ENCODE measurements at regions not wholly inside any gene's neighbourhood (a gene's known extent, or its start where the extent isn't known, plus 50 kb on each side); places are given as distances from the start of the nearest gene placed in this dataset.
A peak's percentile ranks its signal among the peaks of the same experiment; 100 is the strongest.
"Not testable (repeated sequence)": the region's sequence is repeated elsewhere in the genome, so short reads cannot be mapped to it uniquely, and the experiment has no call there.

GRCh38 chr13:42373048-42373812 is 101.3 kb downstream of the AKAP11 start:
- H3K9me3 Mint-ChIP-seq: peaks cover 6% of the 10 kb centered on the region
- H3K4me3 Mint-ChIP-seq: no peak overlapping the region
- no peaks in the 10 kb centered on the region for H3K36me3 Mint-ChIP-seq
- H3K27ac Mint-ChIP-seq: no peak overlapping the region
- no peaks in the 10 kb centered on the region for H3K27me3 Mint-ChIP-seq
- peaks cover 45% of the 10 kb centered on the region for H3K4me1 Mint-ChIP-seq

DNA sequence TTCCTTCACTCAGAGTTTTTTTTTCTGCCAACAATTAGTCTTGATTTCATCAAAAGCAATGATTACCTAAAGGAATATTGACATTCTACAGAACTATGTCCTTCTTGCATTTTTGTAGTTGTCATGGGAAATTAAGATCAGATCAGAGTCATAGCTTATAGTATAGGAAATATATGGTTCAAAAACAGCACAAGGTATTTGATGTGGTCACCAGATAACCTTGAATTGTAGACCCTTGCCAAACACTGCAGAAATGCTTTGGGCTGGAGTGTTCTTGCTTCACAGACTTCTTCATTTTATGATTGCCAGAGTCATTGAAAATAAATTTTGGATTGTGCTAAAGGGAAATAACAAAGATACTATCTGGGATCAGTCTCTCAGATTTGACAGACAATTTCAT is 103.7 kb downstream of the AKAP11 start:
- H3K36me3 Mint-ChIP-seq: no peaks in the 10 kb centered on the region
- H3K27me3 Mint-ChIP-seq: no peaks in the 10 kb centered on the region
- H3K4me3 Mint-ChIP-seq: no peak overlapping the region
- H3K4me1 Mint-ChIP-seq: peaks cover 51% of the 10 kb centered on the region
- no peak overlapping the region for H3K27ac Mint-ChIP-seq
- peaks cover 6% of the 10 kb centered on the region for H3K9me3 Mint-ChIP-seq

DNA sequence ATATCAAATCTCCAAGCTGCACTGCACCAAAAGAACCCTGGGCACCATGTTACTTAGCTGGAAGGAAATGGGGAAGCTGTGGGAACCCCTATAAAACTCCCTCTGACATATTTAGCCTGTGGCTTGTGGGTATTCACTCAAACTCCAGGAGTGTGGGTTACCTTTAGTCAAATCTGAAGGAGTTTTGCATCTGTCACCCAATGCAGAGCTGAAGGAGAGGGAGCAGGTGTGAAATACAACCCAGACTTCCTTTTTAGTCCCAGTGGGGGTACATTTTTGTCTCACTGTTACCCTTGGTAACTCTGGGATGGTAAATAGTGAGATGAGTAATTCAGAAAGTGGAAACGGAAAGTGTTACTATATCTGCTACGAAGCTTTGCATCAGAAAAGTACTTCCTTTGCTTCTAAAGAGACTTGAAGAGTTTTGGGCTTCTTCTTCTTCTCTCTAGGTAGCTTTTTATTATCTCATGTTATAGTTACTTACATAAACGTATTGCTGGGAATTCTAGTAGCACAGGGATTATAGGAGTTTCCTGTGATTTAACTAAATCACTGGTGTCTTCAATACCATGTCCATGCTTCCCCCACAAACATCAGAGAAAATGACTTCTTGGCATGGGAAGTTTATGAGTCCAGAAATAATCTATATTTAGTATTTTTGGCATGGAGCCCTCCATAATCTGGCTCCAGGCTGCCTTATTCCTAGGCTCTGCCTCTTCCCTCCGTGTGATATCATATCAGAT is 105.9 kb downstream of the AKAP11 start:
- peak overlapping the region; percentile 40 for H3K4me3 Mint-ChIP-seq
- peak overlapping the region; percentile 91 for H3K27ac Mint-ChIP-seq
- H3K36me3 Mint-ChIP-seq: no peaks in the 10 kb centered on the region
- H3K9me3 Mint-ChIP-seq: peaks cover 11% of the 10 kb centered on the region
- no peaks in the 10 kb centered on the region for H3K27me3 Mint-ChIP-seq
- H3K4me1 Mint-ChIP-seq: peaks cover 64% of the 10 kb centered on the region

GRCh38 chr13:42378383-42378780 is 106.4 kb downstream of the AKAP11 start:
- Mint-ChIP-seq H3K27me3 (no peaks in the 10 kb centered on the region), H3K4me3 (peak overlapping the region; percentile 40), H3K4me1 (peaks cover 60% of the 10 kb centered on the region), H3K9me3 (peaks cover 11% of the 10 kb centered on the region), H3K27ac (peak overlapping the region; percentile 91), H3K36me3 (no peaks in the 10 kb centered on the region)

- no peaks in the 10 kb centered on the region for H3K36me3 Mint-ChIP-seq
- peaks cover 62% of the 10 kb centered on the region for H3K4me1 Mint-ChIP-seq
- peaks cover 11% of the 10 kb centered on the region for H3K9me3 Mint-ChIP-seq
- no peaks in the 10 kb centered on the region for H3K27me3 Mint-ChIP-seq
- no peak overlapping the region for H3K4me3 Mint-ChIP-seq
- peak overlapping the region; percentile 91 for H3K27ac Mint-ChIP-seq
Measured at GRCh38 chr13:42379241-42379640, 107.3 kb downstream of the AKAP11 start.

DNA sequence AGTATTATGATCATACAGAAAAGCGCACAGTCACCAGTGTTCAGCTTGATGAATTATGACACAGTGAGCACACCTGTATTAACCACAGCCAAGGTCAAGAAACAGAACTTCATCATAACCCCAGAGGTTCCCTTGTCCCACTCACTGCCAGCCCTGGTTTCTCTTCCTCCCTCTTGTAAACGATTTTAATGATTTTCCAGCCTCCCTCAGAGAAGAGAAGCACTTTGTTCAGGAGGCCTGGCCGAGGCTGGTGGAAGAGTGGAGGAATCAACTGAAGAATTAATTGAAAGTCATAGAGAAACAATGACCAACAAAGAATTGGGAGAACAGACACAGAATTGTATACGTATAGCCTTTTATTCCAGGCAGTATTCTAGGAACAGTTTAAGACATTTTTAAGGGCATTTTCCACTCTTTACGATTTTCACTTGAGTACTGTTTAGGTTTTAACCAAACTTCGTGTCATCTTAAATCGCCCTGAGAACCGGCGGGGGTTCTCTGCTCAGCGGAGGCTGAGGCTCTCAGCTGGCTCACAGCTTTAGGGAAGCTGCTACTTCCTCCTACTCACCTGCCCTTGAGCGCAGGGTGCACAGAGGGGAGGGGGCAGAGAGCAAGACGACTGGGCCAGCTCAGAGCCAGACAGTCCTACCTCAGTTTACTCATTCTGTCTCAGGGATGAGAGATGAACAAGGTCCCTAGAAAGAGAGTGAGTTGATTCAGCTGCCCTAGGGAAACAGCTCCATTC is 108.6 kb downstream of the AKAP11 start:
- Mint-ChIP-seq H3K9me3 (peaks cover 11% of the 10 kb centered on the region), H3K36me3 (no peaks in the 10 kb centered on the region), H3K4me1 (peaks cover 61% of the 10 kb centered on the region), H3K27ac (peak overlapping the region; percentile 91), H3K27me3 (no peaks in the 10 kb centered on the region), H3K4me3 (peak overlapping the region; percentile 26)

DNA sequence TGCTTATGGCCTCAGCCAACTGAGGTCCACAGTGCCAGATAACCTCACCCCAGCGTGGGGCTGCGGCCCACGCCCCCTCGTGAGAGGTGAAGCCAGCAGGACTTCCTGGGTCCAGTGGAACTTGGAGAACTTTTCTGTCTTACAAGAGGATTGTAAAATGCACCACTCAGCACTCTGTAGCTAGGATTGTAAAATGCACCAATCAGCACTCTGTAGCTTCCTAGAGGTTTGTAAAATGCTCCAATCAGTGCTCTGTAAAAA is 109.1 kb downstream of the AKAP11 start:
- Mint-ChIP-seq H3K4me1 (peaks cover 56% of the 10 kb centered on the region), H3K9me3 (peaks cover 11% of the 10 kb centered on the region), H3K27ac (no peak overlapping the region), H3K36me3 (no peaks in the 10 kb centered on the region), H3K27me3 (no peaks in the 10 kb centered on the region), H3K4me3 (no peak overlapping the region)

GRCh38 chr13:42381426-42381825 is 109.5 kb downstream of the AKAP11 start:
- Mint-ChIP-seq H3K27ac (peak overlapping the region; percentile 6), H3K9me3 (peaks cover 11% of the 10 kb centered on the region), H3K4me1 (peaks cover 54% of the 10 kb centered on the region)
- not testable (repeated sequence) for H3K27me3 Mint-ChIP-seq, H3K4me3 Mint-ChIP-seq, H3K36me3 Mint-ChIP-seq

- Mint-ChIP-seq H3K4me1 (peaks cover 50% of the 10 kb centered on the region), H3K4me3 (no peak overlapping the region), H3K27ac (peak overlapping the region; percentile 20), H3K36me3 (no peaks in the 10 kb centered on the region), H3K27me3 (no peaks in the 10 kb centered on the region), H3K9me3 (peaks cover 5% of the 10 kb centered on the region)
Measured at GRCh38 chr13:42383025-42383424, 111.1 kb downstream of the AKAP11 start.

DNA sequence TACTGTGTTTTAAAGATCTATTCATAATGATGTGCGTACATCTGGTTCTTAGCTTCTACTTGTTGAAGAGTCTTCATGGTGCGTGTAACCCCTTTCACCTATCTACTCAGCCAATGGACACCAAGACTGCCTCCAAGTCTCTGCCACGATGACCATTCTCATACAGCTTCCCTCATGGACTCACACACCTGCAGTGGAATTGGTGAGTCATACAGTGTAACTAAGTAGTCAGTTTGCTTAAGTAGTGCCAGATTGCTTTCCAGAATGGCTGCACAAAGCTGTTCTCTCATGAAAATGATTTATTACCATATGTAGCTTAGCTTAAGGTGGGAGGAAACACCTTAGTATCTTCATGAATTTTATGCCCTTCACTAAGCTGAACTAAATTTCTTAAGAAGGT is 112.3 kb downstream of the AKAP11 start:
- no peaks in the 10 kb centered on the region for H3K27me3 Mint-ChIP-seq
- H3K36me3 Mint-ChIP-seq: no peaks in the 10 kb centered on the region
- peaks cover 5% of the 10 kb centered on the region for H3K9me3 Mint-ChIP-seq
- H3K4me1 Mint-ChIP-seq: peaks cover 46% of the 10 kb centered on the region
- H3K4me3 Mint-ChIP-seq: no peak overlapping the region
- H3K27ac Mint-ChIP-seq: no peak overlapping the region

- H3K4me1 Mint-ChIP-seq: peaks cover 42% of the 10 kb centered on the region
Measured at GRCh38 chr13:42388326-42388725, 116.4 kb downstream of the AKAP11 start.

GRCh38 chr13:42389041-42389440 is 117.1 kb downstream of the AKAP11 start:
- Mint-ChIP-seq H3K4me3 (no peak overlapping the region), H3K27ac (no peak overlapping the region), H3K4me1 (peaks cover 49% of the 10 kb centered on the region), H3K9me3 (no peaks in the 10 kb centered on the region), H3K27me3 (no peaks in the 10 kb centered on the region), H3K36me3 (peaks cover under 1% of the 10 kb centered on the region)

More at GRCh38 chr13:42388326-42388725, 116.4 kb downstream of the AKAP11 start:
- Mint-ChIP-seq H3K27me3 (no peaks in the 10 kb centered on the region), H3K4me3 (no peak overlapping the region), H3K27ac (peak overlapping the region; percentile 5), H3K9me3 (no peaks in the 10 kb centered on the region), H3K36me3 (no peaks in the 10 kb centered on the region)

- Mint-ChIP-seq H3K4me3 (no peak overlapping the region), H3K36me3 (peaks cover 2% of the 10 kb centered on the region), H3K27ac (peak overlapping the region; percentile 100), H3K9me3 (no peaks in the 10 kb centered on the region), H3K27me3 (no peaks in the 10 kb centered on the region), H3K4me1 (peaks cover 75% of the 10 kb centered on the region)
Measured at GRCh38 chr13:42392180-42392579, 120.2 kb downstream of the AKAP11 start.

- peaks cover 76% of the 10 kb centered on the region for H3K4me1 Mint-ChIP-seq
- no peaks in the 10 kb centered on the region for H3K27me3 Mint-ChIP-seq
- peak overlapping the region; percentile 100 for H3K27ac Mint-ChIP-seq
- H3K4me3 Mint-ChIP-seq: peak overlapping the region; percentile 40
- H3K36me3 Mint-ChIP-seq: peaks cover 4% of the 10 kb centered on the region
- peaks cover 5% of the 10 kb centered on the region for H3K9me3 Mint-ChIP-seq
Measured at GRCh38 chr13:42392716-42393572, 121.0 kb downstream of the AKAP11 start.
